ENCODE measurements at regions not wholly inside any gene's neighbourhood (a gene's known extent, or its start where the extent isn't known, plus 50 kb on each side); places are given as distances from the start of the nearest gene placed in this dataset.

DNA sequence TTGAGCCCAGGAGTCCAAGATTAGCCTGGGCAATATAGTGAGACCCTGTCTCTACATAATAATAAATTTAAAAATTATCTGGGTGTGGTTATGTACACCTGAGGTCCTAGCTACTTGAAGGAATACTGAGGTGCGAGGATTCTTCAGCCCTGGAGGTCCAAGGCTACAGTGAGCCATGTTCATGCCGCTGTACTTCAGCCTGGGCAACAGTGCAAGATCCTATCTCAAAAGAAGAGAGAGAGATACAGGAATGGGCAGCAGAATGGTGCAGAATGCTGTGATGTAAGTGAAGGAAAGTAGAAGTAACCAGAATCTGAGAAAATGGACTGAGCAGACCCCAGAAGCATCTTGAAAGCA, 62.7 kb upstream of the EXOC4 start:
- H3F3A ChIP-seq (ENCODE audit: low read length, unreplicated experiment) = no peaks in the 10 kb centered on the region
- ChIA-PET POLR2A (ENCODE audit: unreplicated experiment) (no interaction called here), CTCF (interaction anchor here (0.6 kb wide), 1 partner anchor 35 kb away, joined by 3 read pairs; no protein-coding TSS in a partner anchor)
- BruUV-seq (replicated peaks) = no TSS peak
- no peak for DNase-seq
- TF ChIP-seq EZH2phosphoT487 (IDR thresholded peaks at IDR 0.05; ENCODE audit: borderline replicate concordance, low read length) (no peak), EZH2 (IDR thresholded peaks at IDR 0.05; ENCODE audit: low read length, unreplicated experiment) (no peak)
- TF ChIP-seq, protein P1, sequence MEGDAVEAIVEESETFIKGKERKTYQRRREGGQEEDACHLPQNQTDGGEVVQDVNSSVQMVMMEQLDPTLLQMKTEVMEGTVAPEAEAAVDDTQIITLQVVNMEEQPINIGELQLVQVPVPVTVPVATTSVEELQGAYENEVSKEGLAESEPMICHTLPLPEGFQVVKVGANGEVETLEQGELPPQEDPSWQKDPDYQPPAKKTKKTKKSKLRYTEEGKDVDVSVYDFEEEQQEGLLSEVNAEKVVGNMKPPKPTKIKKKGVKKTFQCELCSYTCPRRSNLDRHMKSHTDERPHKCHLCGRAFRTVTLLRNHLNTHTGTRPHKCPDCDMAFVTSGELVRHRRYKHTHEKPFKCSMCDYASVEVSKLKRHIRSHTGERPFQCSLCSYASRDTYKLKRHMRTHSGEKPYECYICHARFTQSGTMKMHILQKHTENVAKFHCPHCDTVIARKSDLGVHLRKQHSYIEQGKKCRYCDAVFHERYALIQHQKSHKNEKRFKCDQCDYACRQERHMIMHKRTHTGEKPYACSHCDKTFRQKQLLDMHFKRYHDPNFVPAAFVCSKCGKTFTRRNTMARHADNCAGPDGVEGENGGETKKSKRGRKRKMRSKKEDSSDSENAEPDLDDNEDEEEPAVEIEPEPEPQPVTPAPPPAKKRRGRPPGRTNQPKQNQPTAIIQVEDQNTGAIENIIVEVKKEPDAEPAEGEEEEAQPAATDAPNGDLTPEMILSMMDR (conservative IDR thresholded peaks at IDR 0.05; ENCODE audit: low read depth, low read length) = no peak
- H3K4me2 ChIP-seq (ENCODE audit: low read length) = no peak overlapping the region
- no peaks in the 10 kb centered on the region for H3K9me2 ChIP-seq (replicated peaks; ENCODE audit: low read length)
- H3K79me2 ChIP-seq (ENCODE audit: low read length) = no peaks in the 10 kb centered on the region
- peaks cover 8% of the 10 kb centered on the region; the same call in 1 of the 2 replicates for H3K4me1 ChIP-seq (ENCODE audit: insufficient read depth, low read length)
- no peaks in the 10 kb centered on the region for H3K9me3 ChIP-seq (ENCODE audit: low read length)
- no peak overlapping the region for H3K4me3 ChIP-seq (ENCODE audit: low read length)
- no peak overlapping the region for H3K27ac ChIP-seq (ENCODE audit: low read length)
- H3K27me3 ChIP-seq (ENCODE audit: low read length) = peaks cover 30% of the 10 kb centered on the region
- intact Hi-C loops (cut with micrococcal nuclease) = no loop called here
- H3K9ac ChIP-seq (ENCODE audit: low read length) = no peak overlapping the region
- H4K20me1 ChIP-seq (ENCODE audit: low read length) = no peaks in the 10 kb centered on the region
- no peak for ATAC-seq
- H2AFZ ChIP-seq (ENCODE audit: low read length) = no peak overlapping the region
- no peaks in the 10 kb centered on the region for H3K36me3 ChIP-seq (ENCODE audit: low read depth, low read length)

DNA sequence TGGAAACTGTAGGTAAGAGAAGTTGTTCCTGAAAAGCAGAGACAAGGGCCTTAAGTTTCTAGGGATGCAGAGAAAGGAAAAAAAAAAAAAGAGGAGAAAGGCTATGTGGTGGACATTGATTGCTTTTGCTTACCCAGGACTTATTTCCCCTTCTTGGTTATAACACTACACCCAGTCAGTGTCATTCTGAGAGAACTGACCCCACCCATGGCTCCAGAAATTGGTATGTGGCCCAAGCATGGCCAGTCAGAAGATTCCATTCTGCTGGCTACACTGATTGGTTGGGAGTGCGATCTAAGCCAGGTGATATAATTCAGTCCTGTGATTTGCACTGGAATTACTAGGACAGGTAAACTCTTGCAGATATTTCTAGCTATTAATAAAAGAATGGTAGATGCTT, 62.2 kb upstream of the EXOC4 start:
- Histone ChIP-seq H3K9ac (ENCODE audit: low read length) (no peak overlapping the region), H3K79me2 (ENCODE audit: low read length) (no peaks in the 10 kb centered on the region), H3K4me1 (ENCODE audit: insufficient read depth, low read length) (peaks cover 7% of the 10 kb centered on the region; the same call in 1 of the 2 replicates), H3K4me3 (ENCODE audit: low read length) (no peak overlapping the region), H3K36me3 (ENCODE audit: low read depth, low read length) (no peaks in the 10 kb centered on the region), H2AFZ (ENCODE audit: low read length) (no peak overlapping the region), H3F3A (ENCODE audit: low read length, unreplicated experiment) (no peaks in the 10 kb centered on the region), H3K9me3 (ENCODE audit: low read length) (no peaks in the 10 kb centered on the region), H4K20me1 (ENCODE audit: low read length) (no peaks in the 10 kb centered on the region), H3K27me3 (ENCODE audit: low read length) (peaks cover 32% of the 10 kb centered on the region), H3K9me2 (replicated peaks; ENCODE audit: low read length) (no peaks in the 10 kb centered on the region), H3K27ac (ENCODE audit: low read length) (no peak overlapping the region), H3K4me2 (ENCODE audit: low read length) (no peak overlapping the region)
- DNase-seq = no peak
- POLR2A ChIA-PET (ENCODE audit: unreplicated experiment) = no interaction called here
- BruUV-seq (replicated peaks) = no TSS peak
- intact Hi-C loops (cut with micrococcal nuclease) = no loop called here
- TF ChIP-seq EZH2phosphoT487 (IDR thresholded peaks at IDR 0.05; ENCODE audit: borderline replicate concordance, low read length) = no peak
- TF ChIP-seq, protein P1 (conservative IDR thresholded peaks at IDR 0.05; ENCODE audit: low read depth, low read length) = no peak
- TF ChIP-seq EZH2 (IDR thresholded peaks at IDR 0.05; ENCODE audit: low read length, unreplicated experiment) = no peak
- CTCF ChIA-PET = no interaction called here
- no peak for ATAC-seq

DNA sequence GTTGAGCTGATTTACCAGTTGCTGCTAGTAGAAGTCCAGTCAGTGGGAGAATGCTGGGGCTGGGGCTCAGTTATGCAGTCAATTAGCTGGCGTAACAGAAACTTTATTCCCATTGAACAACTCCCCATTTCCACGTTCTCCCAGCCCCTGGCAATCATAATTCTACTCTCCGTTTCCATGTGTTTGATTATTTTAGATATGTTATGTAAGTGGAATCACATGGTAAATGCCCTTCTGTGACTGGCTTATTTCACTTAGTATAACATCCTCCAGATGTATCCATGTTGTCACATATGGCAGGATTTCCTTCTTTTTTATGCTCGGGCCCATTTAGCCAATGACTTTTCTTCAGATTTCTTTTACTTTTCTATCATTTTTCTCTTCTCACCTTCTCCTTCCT, 61.1 kb upstream of the EXOC4 start:
- no peaks in the 10 kb centered on the region for H3K79me2 ChIP-seq (ENCODE audit: low read length)
- ChIA-PET CTCF (no interaction called here), POLR2A (ENCODE audit: unreplicated experiment) (interaction anchor here (0.6 kb wide), 1 partner anchor 199 kb away, joined by 4 read pairs; no protein-coding TSS in a partner anchor)
- ATAC-seq (no peak), DNase-seq (no peak)
- intact Hi-C loops (cut with micrococcal nuclease) = no loop called here
- H3K4me2 ChIP-seq (ENCODE audit: low read length) = no peak overlapping the region
- H2AFZ ChIP-seq (ENCODE audit: low read length) = no peak overlapping the region
- H3K27me3 ChIP-seq (ENCODE audit: low read length) = peaks cover 40% of the 10 kb centered on the region
- no peaks in the 10 kb centered on the region for H4K20me1 ChIP-seq (ENCODE audit: low read length)
- no peaks in the 10 kb centered on the region for H3K9me3 ChIP-seq (ENCODE audit: low read length)
- no peak overlapping the region for H3K27ac ChIP-seq (ENCODE audit: low read length)
- H3K9ac ChIP-seq (ENCODE audit: low read length) = no peak overlapping the region
- no peaks in the 10 kb centered on the region for H3K9me2 ChIP-seq (replicated peaks; ENCODE audit: low read length)
- no peak overlapping the region for H3K4me3 ChIP-seq (ENCODE audit: low read length)
- no peaks in the 10 kb centered on the region for H3F3A ChIP-seq (ENCODE audit: low read length, unreplicated experiment)
- TF ChIP-seq EZH2 (IDR thresholded peaks at IDR 0.05; ENCODE audit: low read length, unreplicated experiment) (no peak), EZH2phosphoT487 (IDR thresholded peaks at IDR 0.05; ENCODE audit: borderline replicate concordance, low read length) (no peak)
- TF ChIP-seq, protein P1 (conservative IDR thresholded peaks at IDR 0.05; ENCODE audit: low read depth, low read length) = no peak
- H3K4me1 ChIP-seq (ENCODE audit: insufficient read depth, low read length) = no peaks in the 10 kb centered on the region
- H3K36me3 ChIP-seq (ENCODE audit: low read depth, low read length) = no peaks in the 10 kb centered on the region
- BruUV-seq (replicated peaks) = no TSS peak

Data from PC-3 (cell line).